Caco-2 (cell line): ENCODE measurements at regions not wholly inside any gene's neighbourhood (a gene's known extent, or its start where the extent isn't known, plus 50 kb on each side); places are given as distances from the start of the nearest gene placed in this dataset.
"Not testable (repeated sequence)": the region's sequence is repeated elsewhere in the genome, so short reads cannot be mapped to it uniquely, and the experiment has no call there.

Experiments used
- BruUV-seq: library from RNA; stranded (reverse); fragments of 400-500 nt; replicated peaks from 2 replicates; lab custom pipeline; 2021; lab: Mats Ljungman, UMichigan
- CTCF ChIA-PET: fragments of 300-600 bp; sonication (Branson Sonifier 250); formaldehyde crosslinking; loops from one replicate; lab custom pipeline; 2022; ENCODE audit warnings: antibody characterized with exemption; lab: Charles Lee
- POLR2A ChIA-PET: fragments of 300-600 bp; sonication (Branson Sonifier 250); formaldehyde crosslinking; loops from one replicate; lab custom pipeline; 2022; ENCODE audit warnings: antibody characterized with exemption; lab: Charles Lee
- DNase-seq, 2 experiments: peaks; one replicate each; pipeline versions ENCODE4 v3.0.0 to v3.0.0-alpha.2; 2020 to 2022
- H3K27me3 ChIP-seq: replicated peaks from 2 replicates; pipeline ENCODE4 v1.6.0; 2011; ENCODE audit warnings: low read length; ENCODE audit not compliant: control insufficient read depth, insufficient read depth
- H3K36me3 ChIP-seq: 2 replicates; pipeline ENCODE4 v1.5.1; 2011; ENCODE audit warnings: low read length; ENCODE audit not compliant: control insufficient read depth, insufficient read depth
- H3K4me1 ChIP-seq: fragments of 250-450 bp; sonication (Bioruptor Pico); 2 replicates; pipeline ENCODE4 v1.5.1; 2020; ENCODE audit warnings: mild to moderate bottlenecking
- H3K4me3 ChIP-seq: 2 replicates; pipeline ENCODE4 v1.5.1; 2011; ENCODE audit warnings: low read depth, mild to moderate bottlenecking, control low read depth, low read length
- H3K9me3 ChIP-seq: fragments of 250-450 bp; sonication (Bioruptor Pico); 2 replicates; pipeline ENCODE4 v1.5.1; 2020; ENCODE audit warnings: mild to moderate bottlenecking, moderate library complexity
- H3K27ac Mint-ChIP-seq: one replicate; pipeline ENCODE4 v1.8.0; 2022; ENCODE audit warnings: mixed read lengths; ENCODE audit not compliant: unreplicated experiment
- H3K27me3 Mint-ChIP-seq: one replicate; pipeline ENCODE4 v1.8.0; 2022; ENCODE audit warnings: mixed read lengths; ENCODE audit not compliant: insufficient read depth, unreplicated experiment
- H3K36me3 Mint-ChIP-seq: one replicate; pipeline ENCODE4 v1.8.0; 2022; ENCODE audit warnings: mild to moderate bottlenecking, mixed read lengths; ENCODE audit not compliant: insufficient read depth, unreplicated experiment
- H3K4me1 Mint-ChIP-seq: one replicate; pipeline ENCODE4 v1.8.0; 2022; ENCODE audit warnings: low read depth, mixed read lengths; ENCODE audit not compliant: unreplicated experiment
- H3K4me3 Mint-ChIP-seq: one replicate; pipeline ENCODE4 v1.8.0; 2022; ENCODE audit warnings: mild to moderate bottlenecking, moderate library complexity, mixed read lengths; ENCODE audit not compliant: unreplicated experiment
- H3K9me3 Mint-ChIP-seq: one replicate; pipeline ENCODE4 v1.8.0; 2022; ENCODE audit warnings: mixed read lengths; ENCODE audit not compliant: unreplicated experiment
- CTCF ChIP-seq, 2 experiments: fragments of 200-600 bp in 1 of 2; IDR thresholded peaks; 1 replicate in 1 of 2; 2 replicates in 1 of 2; pipeline versions ENCODE4 v1.5.1 to v1.8.0; 2011 to 2022; ENCODE audit warnings: antibody characterized with exemption in 1 of 2, control low read depth in 1 of 2, inconsistent platforms in 1 of 2, low read depth in 1 of 2, low read length in 1 of 2, mild to moderate bottlenecking in 1 of 2, moderate library complexity in 1 of 2; ENCODE audit not compliant: insufficient read depth in 1 of 2, severe bottlenecking in 1 of 2, unreplicated experiment in 1 of 2
- intact Hi-C: fragments of 100-400 bp; cut with micrococcal nuclease; formaldehyde crosslinking; loops from one replicate; pipeline ENCODE4 v1.10.0; 2022; ENCODE audit not compliant: unreplicated experiment

GRCh38 chr13:54248306-54248705, 1219.7 kb downstream of the OLFM4 start:
- Mint-ChIP-seq H3K36me3 (no peaks in the 10 kb centered on the region), H3K27ac (no peak overlapping the region), H3K27me3 (peaks cover 7% of the 10 kb centered on the region), H3K4me3 (no peak overlapping the region), H3K4me1 (no peaks in the 10 kb centered on the region), H3K9me3 (no peaks in the 10 kb centered on the region)
- Histone ChIP-seq H3K36me3 (no peaks in the 10 kb centered on the region), H3K9me3 (no peaks in the 10 kb centered on the region), H3K4me3 (no peak overlapping the region), H3K27me3 (no peaks in the 10 kb centered on the region), H3K4me1 (no peaks in the 10 kb centered on the region)
- BruUV-seq: no TSS peak
- CTCF ChIA-PET: no interaction called here
- TF ChIP-seq CTCF (IDR thresholded peaks at IDR 0.05; ENCODE audit: insufficient read depth in 1 of 2, low read depth in 1 of 2, low read length in 1 of 2, severe bottlenecking in 1 of 2, unreplicated experiment in 1 of 2): no peak
- no peak for DNase-seq
- intact Hi-C loops: no loop called here
- POLR2A ChIA-PET: no interaction called here

DNA sequence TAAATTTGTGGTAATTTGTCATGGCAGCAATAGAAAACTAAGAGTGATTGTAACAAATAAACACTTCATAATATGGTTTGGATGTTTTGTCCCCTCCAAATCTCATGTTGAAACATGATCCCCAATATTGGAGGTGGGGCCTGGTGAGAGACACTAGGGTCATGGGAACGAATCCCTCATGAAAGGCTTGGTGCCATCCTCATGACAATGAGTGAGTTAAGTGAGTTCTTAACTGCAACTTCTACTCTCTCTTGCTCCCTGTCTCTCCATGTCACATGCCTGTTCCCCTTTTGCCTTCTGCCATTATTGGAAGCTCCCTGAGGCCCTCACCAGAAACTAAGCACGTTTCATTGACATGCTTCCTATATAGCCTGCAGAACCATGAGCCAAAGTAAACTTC, 1233.2 kb downstream of the OLFM4 start:
- no peak overlapping the region for H3K4me3 ChIP-seq
- no peak for DNase-seq
- no peaks in the 10 kb centered on the region for H3K9me3 ChIP-seq
- no peaks in the 10 kb centered on the region for H3K4me1 Mint-ChIP-seq
- H3K4me3 Mint-ChIP-seq: no peak overlapping the region
- H3K9me3 Mint-ChIP-seq: no peaks in the 10 kb centered on the region
- H3K36me3 Mint-ChIP-seq: no peaks in the 10 kb centered on the region
- no peaks in the 10 kb centered on the region for H3K27me3 Mint-ChIP-seq
- ChIA-PET POLR2A (no interaction called here), CTCF (no interaction called here)
- TF ChIP-seq CTCF (IDR thresholded peaks at IDR 0.05; ENCODE audit: insufficient read depth in 1 of 2, low read depth in 1 of 2, low read length in 1 of 2, severe bottlenecking in 1 of 2, unreplicated experiment in 1 of 2): no peak
- no peaks in the 10 kb centered on the region for H3K27me3 ChIP-seq
- no TSS peak for BruUV-seq
- intact Hi-C loops: no loop called here
- H3K27ac Mint-ChIP-seq: no peak overlapping the region
- no peaks in the 10 kb centered on the region for H3K4me1 ChIP-seq
- H3K36me3 ChIP-seq: no peaks in the 10 kb centered on the region

GRCh38 chr13:54263868-54264267, 1235.3 kb downstream of the OLFM4 start:
- H3K9me3 Mint-ChIP-seq: no peaks in the 10 kb centered on the region
- Histone ChIP-seq H3K9me3 (no peaks in the 10 kb centered on the region), H3K36me3 (no peaks in the 10 kb centered on the region), H3K27me3 (no peaks in the 10 kb centered on the region), H3K4me1 (no peaks in the 10 kb centered on the region), H3K4me3 (no peak overlapping the region)
- no peaks in the 10 kb centered on the region for H3K4me1 Mint-ChIP-seq
- no peaks in the 10 kb centered on the region for H3K36me3 Mint-ChIP-seq
- intact Hi-C loops: no loop called here
- TF ChIP-seq CTCF (IDR thresholded peaks at IDR 0.05; ENCODE audit: insufficient read depth in 1 of 2, low read depth in 1 of 2, low read length in 1 of 2, severe bottlenecking in 1 of 2, unreplicated experiment in 1 of 2): no peak
- DNase-seq: no peak
- ChIA-PET POLR2A (no interaction called here), CTCF (no interaction called here)
- BruUV-seq: no TSS peak
- H3K27me3 Mint-ChIP-seq: peaks cover 4% of the 10 kb centered on the region
- H3K27ac Mint-ChIP-seq: no peak overlapping the region
- no peak overlapping the region for H3K4me3 Mint-ChIP-seq

DNA sequence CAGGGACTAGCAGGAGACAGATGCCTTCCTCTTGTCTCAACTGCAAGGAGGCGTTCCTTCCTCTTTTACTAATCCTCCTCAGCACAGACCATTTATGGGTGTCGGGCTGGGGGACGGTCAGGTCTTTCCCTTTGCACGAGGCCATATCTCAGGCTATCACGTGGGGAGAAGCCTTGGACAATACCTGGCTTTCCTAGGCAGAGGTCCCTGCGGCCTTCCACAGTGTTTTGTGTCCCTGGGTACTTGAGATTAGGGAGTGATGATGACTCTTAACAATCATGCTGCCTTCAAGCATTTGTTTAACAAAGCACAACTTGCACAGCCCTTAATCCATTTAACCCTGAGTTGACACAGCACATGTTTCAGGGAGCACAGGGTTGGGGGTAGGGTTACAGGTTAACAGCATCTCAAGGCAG, 1238.6 kb downstream of the OLFM4 start:
- H3K36me3 ChIP-seq, DNase-seq, H3K27me3 Mint-ChIP-seq, H3K36me3 Mint-ChIP-seq, POLR2A ChIA-PET, H3K9me3 Mint-ChIP-seq, H3K27ac Mint-ChIP-seq, H3K4me3 ChIP-seq, intact Hi-C loops, H3K4me1 ChIP-seq, BruUV-seq, H3K4me3 Mint-ChIP-seq, H3K9me3 ChIP-seq, H3K4me1 Mint-ChIP-seq, H3K27me3 ChIP-seq, CTCF ChIA-PET: not testable (repeated sequence)

DNA sequence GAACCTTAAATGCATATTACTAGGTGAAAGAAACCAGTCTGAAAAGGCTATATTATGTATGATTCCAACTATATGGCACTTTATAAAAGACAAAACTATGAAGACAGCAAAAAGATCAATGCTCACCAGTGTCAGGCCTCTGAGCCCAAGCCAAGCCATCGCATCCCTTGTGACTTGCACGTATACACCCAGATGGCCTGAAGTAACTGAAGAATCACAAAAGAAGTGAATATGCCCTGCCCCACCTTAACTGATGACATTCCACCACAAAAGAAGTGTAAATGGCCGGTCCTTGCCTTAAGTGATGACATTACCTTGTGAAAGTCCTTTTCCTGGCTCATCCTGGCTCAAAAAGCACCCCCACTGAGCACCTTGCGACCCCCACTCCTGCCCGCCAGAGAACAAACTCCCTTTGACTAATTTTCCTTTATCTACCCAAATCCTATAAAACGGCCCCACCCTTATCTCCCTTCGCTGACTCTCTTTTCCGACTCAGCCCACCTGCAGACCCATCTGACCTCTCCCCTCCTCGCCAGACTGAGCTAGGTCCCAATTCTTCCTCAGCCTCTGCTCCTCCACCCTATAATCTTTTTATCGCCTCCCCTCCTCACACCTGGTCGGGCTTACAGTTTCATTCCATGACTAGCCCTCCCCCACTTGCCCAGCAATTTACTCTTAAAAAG, 1239.5 kb downstream of the OLFM4 start:
- H3K27me3 ChIP-seq, H3K27me3 Mint-ChIP-seq, H3K36me3 ChIP-seq, H3K9me3 ChIP-seq, H3K4me1 ChIP-seq, DNase-seq, POLR2A ChIA-PET, H3K36me3 Mint-ChIP-seq, H3K4me3 Mint-ChIP-seq, CTCF ChIA-PET, H3K4me1 Mint-ChIP-seq, BruUV-seq, H3K9me3 Mint-ChIP-seq, H3K4me3 ChIP-seq, H3K27ac Mint-ChIP-seq, intact Hi-C loops: not testable (repeated sequence)
